Keratinocyte (primary cell): ENCODE measurements at regions not wholly inside any gene's neighbourhood (a gene's known extent, or its start where the extent isn't known, plus 50 kb on each side); places are given as distances from the start of the nearest gene placed in this dataset.

Experiments
- EZH2 ChIP-seq: IDR thresholded peaks from one replicate; pipeline ENCODE4 v1.6.1; 2012; ENCODE audit warnings: inconsistent platforms, mild to moderate bottlenecking, low read length, moderate library complexity
- TF ChIP-seq, protein P1 (sequence below), 3 experiments: IDR thresholded peaks in 1 of 3; conservative IDR thresholded peaks in 1 of 3; optimal IDR thresholded peaks in 1 of 3; 2 replicates in 2 of 3; 3 replicates in 1 of 3; pipeline versions ENCODE3 to v1.5.1; 2011; ENCODE audit warnings: low read length in 3 of 3, mild to moderate bottlenecking in 3 of 3, moderate library complexity in 2 of 3, control low read depth in 1 of 3, inconsistent platforms in 1 of 3; ENCODE audit not compliant: insufficient read depth in 2 of 3; ENCODE audit errors: extremely low read depth in 1 of 3

DNA sequence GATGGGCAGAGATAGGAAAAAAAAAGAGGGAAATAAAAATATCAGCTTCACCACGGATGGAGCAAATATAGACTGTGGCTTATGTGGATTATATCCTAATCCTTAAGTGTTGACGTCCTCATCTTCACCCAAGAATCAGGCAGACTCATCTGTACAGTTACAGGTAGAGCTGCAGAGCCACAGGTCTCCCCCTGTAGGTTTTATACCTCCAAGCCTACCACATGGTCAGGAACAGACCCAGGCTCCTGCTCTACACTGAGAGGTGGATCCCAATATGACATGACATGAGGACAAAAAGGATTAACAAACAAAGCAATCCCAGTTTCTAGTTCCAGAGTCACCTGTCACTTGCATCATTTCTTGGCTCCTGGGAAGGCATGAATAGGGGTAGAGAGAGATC is 400.8 kb downstream of the SEMA3D start:
- TF ChIP-seq EZH2: no peak
- TF ChIP-seq, protein P1, sequence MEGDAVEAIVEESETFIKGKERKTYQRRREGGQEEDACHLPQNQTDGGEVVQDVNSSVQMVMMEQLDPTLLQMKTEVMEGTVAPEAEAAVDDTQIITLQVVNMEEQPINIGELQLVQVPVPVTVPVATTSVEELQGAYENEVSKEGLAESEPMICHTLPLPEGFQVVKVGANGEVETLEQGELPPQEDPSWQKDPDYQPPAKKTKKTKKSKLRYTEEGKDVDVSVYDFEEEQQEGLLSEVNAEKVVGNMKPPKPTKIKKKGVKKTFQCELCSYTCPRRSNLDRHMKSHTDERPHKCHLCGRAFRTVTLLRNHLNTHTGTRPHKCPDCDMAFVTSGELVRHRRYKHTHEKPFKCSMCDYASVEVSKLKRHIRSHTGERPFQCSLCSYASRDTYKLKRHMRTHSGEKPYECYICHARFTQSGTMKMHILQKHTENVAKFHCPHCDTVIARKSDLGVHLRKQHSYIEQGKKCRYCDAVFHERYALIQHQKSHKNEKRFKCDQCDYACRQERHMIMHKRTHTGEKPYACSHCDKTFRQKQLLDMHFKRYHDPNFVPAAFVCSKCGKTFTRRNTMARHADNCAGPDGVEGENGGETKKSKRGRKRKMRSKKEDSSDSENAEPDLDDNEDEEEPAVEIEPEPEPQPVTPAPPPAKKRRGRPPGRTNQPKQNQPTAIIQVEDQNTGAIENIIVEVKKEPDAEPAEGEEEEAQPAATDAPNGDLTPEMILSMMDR (optimal IDR thresholded peaks at IDR 0.05 in 1 of 3, IDR thresholded peaks at IDR 0.05 in 1 of 3, conservative IDR thresholded peaks at IDR 0.05 in 1 of 3; ENCODE audit: extremely low read depth in 1 of 3, insufficient read depth in 2 of 3, low read length in 3 of 3): no peak
